Right lobe of liver (tissue), 4 donors: ENCODE measurements at regions not wholly inside any gene's neighbourhood (a gene's known extent, or its start where the extent isn't known, plus 50 kb on each side); places are given as distances from the start of the nearest gene placed in this dataset.
"Not testable (repeated sequence)": the region's sequence is repeated elsewhere in the genome, so short reads cannot be mapped to it uniquely, and the experiment has no call there.

Experiments used
- CTCF ChIP-seq, 4 donors: fragments of 200-600 bp in 3 of 4; fragments of 450-650 bp in 1 of 4; IDR thresholded peaks; one replicate each; pipeline versions ENCODE4 v1.5.1 to v1.8.0; 2016 to 2022; ENCODE audit warnings: antibody characterized with exemption in 4 of 4, mild to moderate bottlenecking in 2 of 4
- POLR2A ChIP-seq: fragments of 450-650 bp; IDR thresholded peaks from one replicate; pipeline ENCODE4 v1.6.1; 2017; ENCODE audit warnings: antibody characterized with exemption, mild to moderate bottlenecking
- donor health status: DM: no; HTN: no; CAD: no.
- donor health status: DM: no; HTN: no; CAD: no.
- donor health status: DM: no; HTN: yes; CAD: no.

DNA sequence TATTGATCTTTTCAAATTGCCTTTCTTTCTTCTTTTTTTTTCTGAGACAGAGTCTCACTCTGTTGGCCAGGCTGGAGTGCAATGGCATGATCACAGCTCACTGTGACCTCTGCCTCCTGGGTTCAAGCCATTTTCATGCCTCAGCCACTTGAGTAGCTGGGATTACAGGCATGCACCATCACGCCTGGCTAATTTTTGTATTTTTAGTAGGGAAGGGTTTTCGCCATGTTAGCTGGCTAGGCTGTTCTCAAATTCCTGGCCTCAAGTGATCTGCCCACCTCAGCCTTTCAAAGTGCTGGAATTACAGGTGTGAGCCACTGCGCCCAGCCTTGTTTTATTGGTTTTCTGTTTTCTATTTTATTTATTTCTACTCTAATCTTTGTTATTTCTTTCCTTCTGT lies 82.7 kb upstream of the NUDT6 start:
- not testable (repeated sequence) for TF ChIP-seq POLR2A; CTCF (IDR thresholded peaks at IDR 0.05)
